Neutrophil (primary cell): ENCODE measurements at regions not wholly inside any gene's neighbourhood (a gene's known extent, or its start where the extent isn't known, plus 50 kb on each side); places are given as distances from the start of the nearest gene placed in this dataset.

Source experiments
- H3K27ac ChIP-seq: fragments of 200-600 bp; sonication (generic); 2 replicates; pipeline ENCODE4 v1.5.1; 2016; ENCODE audit warnings: mild to moderate bottlenecking, moderate library complexity
- H3K27me3 ChIP-seq: fragments of 200-600 bp; sonication (generic); 2 replicates; pipeline ENCODE4 v1.6.0; 2016; ENCODE audit warnings: mild to moderate bottlenecking
- H3K36me3 ChIP-seq: fragments of 200-600 bp; sonication (generic); 2 replicates; pipeline ENCODE4 v1.5.1; 2017
- H3K4me1 ChIP-seq, 2 experiments: fragments of 200-600 bp in 1 of 2; sonication (generic) in 1 of 2; 1 replicate in 1 of 2; 2 replicates in 1 of 2; pipeline versions ENCODE4 v1.5.1 to v1.6.1; 2013 to 2016; ENCODE audit warnings: low read depth in 1 of 2, low read length in 1 of 2, mild to moderate bottlenecking in 1 of 2, moderate library complexity in 1 of 2; ENCODE audit not compliant: control insufficient read depth in 1 of 2, insufficient read depth in 1 of 2
- H3K4me3 ChIP-seq, 2 experiments: fragments of 200-600 bp in 1 of 2; sonication (generic) in 1 of 2; 1 replicate in 1 of 2; 2 replicates in 1 of 2; pipeline ENCODE4 v1.5.1; 2013 to 2016; ENCODE audit warnings: low read depth in 1 of 2, low read length in 1 of 2, mild to moderate bottlenecking in 1 of 2, moderate library complexity in 1 of 2
- H3K9me3 ChIP-seq: fragments of 200-600 bp; sonication (generic); 2 replicates; pipeline ENCODE4 v1.5.1; 2016
- CTCF ChIP-seq: fragments of 200-600 bp; sonication (generic); IDR thresholded peaks from 2 replicates; pipeline ENCODE4 v1.5.1; 2016; ENCODE audit warnings: antibody characterized with exemption

- Histone ChIP-seq H3K27me3 (no peaks in the 10 kb centered on the region), H3K9me3 (no peaks in the 10 kb centered on the region), H3K4me1 (no peaks in the 10 kb centered on the region), H3K27ac (no peak overlapping the region), H3K36me3 (no peaks in the 10 kb centered on the region), H3K4me3 (no peak overlapping the region)
- TF ChIP-seq CTCF, result no peak
These were observed 1266.6 kb upstream of the C9orf72 start for GRCh38 chr9:28839778-28840430.

- Histone ChIP-seq H3K4me3 (no peak overlapping the region), H3K36me3 (no peaks in the 10 kb centered on the region), H3K27ac (no peak overlapping the region), H3K4me1 (no peaks in the 10 kb centered on the region), H3K9me3 (no peaks in the 10 kb centered on the region), H3K27me3 (no peaks in the 10 kb centered on the region)
- no peak for TF ChIP-seq CTCF
These were observed 1268.5 kb upstream of the C9orf72 start for GRCh38 chr9:28841775-28842174.

GRCh38 chr9:28847331-28847730, 1274.0 kb upstream of the C9orf72 start:
- H3K36me3 ChIP-seq, result no peaks in the 10 kb centered on the region
- no peak overlapping the region for H3K27ac ChIP-seq
- H3K4me3 ChIP-seq, result no peak overlapping the region
- no peaks in the 10 kb centered on the region for H3K4me1 ChIP-seq
- H3K9me3 ChIP-seq, result no peaks in the 10 kb centered on the region
- H3K27me3 ChIP-seq, result no peaks in the 10 kb centered on the region
- TF ChIP-seq CTCF, result no peak

- Histone ChIP-seq H3K4me1 (no peaks in the 10 kb centered on the region), H3K27ac (no peak overlapping the region)
- TF ChIP-seq CTCF, result no peak
These were observed 1275.4 kb upstream of the C9orf72 start for GRCh38 chr9:28848671-28849070.

GRCh38 chr9:28853477-28853876, 1280.2 kb upstream of the C9orf72 start:
- Histone ChIP-seq H3K36me3 (no peaks in the 10 kb centered on the region), H3K9me3 (no peaks in the 10 kb centered on the region), H3K4me3 (no peak overlapping the region), H3K4me1 (no peaks in the 10 kb centered on the region), H3K27me3 (no peaks in the 10 kb centered on the region), H3K27ac (no peak overlapping the region)
- TF ChIP-seq CTCF, result no peak

More at GRCh38 chr9:28848671-28849070, 1275.4 kb upstream of the C9orf72 start:
- Histone ChIP-seq H3K27me3 (no peaks in the 10 kb centered on the region), H3K36me3 (no peaks in the 10 kb centered on the region), H3K4me3 (no peak overlapping the region), H3K9me3 (no peaks in the 10 kb centered on the region)
